Chondrocyte (in vitro differentiated cells): ENCODE measurements at regions not wholly inside any gene's neighbourhood (a gene's known extent, or its start where the extent isn't known, plus 50 kb on each side); places are given as distances from the start of the nearest gene placed in this dataset.

ENCODE experiments used
- DNase-seq: peaks from one replicate; pipeline ENCODE4 v3.0.0; 2021; ENCODE audit warnings: mixed read lengths, low spot score
- H3K27ac Mint-ChIP-seq: one replicate; pipeline ENCODE4 v1.8.0; 2021; ENCODE audit warnings: mild to moderate bottlenecking, moderate library complexity, mixed read lengths; ENCODE audit not compliant: unreplicated experiment
- H3K27me3 Mint-ChIP-seq: 2 replicates; pipeline ENCODE4 v1.8.0; 2021; ENCODE audit warnings: low read depth, mixed read lengths
- H3K36me3 Mint-ChIP-seq: 2 replicates; pipeline ENCODE4 v1.8.0; 2021; ENCODE audit warnings: low read depth, mixed read lengths
- H3K4me1 Mint-ChIP-seq: 2 replicates; pipeline ENCODE4 v1.8.0; 2021; ENCODE audit warnings: low read depth, mild to moderate bottlenecking, mixed read lengths
- H3K4me3 Mint-ChIP-seq: one replicate; pipeline ENCODE4 v1.8.0; 2021; ENCODE audit warnings: mild to moderate bottlenecking, moderate library complexity, mixed read lengths; ENCODE audit not compliant: unreplicated experiment
- H3K9me3 Mint-ChIP-seq: 2 replicates; pipeline ENCODE4 v1.8.0; 2021; ENCODE audit warnings: low read depth, mixed read lengths
- CTCF ChIP-seq: fragments of 200-600 bp; sonication (generic); IDR thresholded peaks from 2 replicates; pipeline ENCODE4 v1.5.0; 2021; ENCODE audit warnings: antibody characterized with exemption, mild to moderate bottlenecking, moderate library complexity

DNA sequence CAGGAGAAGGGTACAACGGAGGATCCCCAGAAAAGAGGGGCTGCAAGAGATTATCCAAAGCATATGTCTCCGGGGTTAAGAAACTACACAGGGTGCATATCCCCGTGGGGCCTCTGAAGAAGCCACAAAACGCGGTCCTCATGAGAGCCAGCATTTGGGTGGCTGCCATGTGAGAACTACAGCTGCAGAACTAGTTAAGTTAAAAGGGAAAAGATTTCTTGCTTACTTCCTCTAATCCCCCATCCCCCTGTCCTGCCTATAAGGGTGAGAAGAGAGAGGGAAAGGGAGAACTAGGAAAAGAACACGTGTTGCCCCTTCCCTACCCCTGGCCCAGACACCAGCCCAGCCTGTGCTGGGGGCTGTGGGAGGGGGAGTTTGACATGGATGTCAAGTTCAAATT, 70.4 kb upstream of the PCSK6 start:
- peaks cover 18% of the 10 kb centered on the region for H3K27me3 Mint-ChIP-seq
- no peak overlapping the region for H3K4me3 Mint-ChIP-seq
- peaks cover 2% of the 10 kb centered on the region for H3K4me1 Mint-ChIP-seq
- DNase-seq: no peak
- no peak for TF ChIP-seq CTCF
- H3K27ac Mint-ChIP-seq: no peak overlapping the region
- no peaks in the 10 kb centered on the region for H3K9me3 Mint-ChIP-seq
- no peaks in the 10 kb centered on the region for H3K36me3 Mint-ChIP-seq

DNA sequence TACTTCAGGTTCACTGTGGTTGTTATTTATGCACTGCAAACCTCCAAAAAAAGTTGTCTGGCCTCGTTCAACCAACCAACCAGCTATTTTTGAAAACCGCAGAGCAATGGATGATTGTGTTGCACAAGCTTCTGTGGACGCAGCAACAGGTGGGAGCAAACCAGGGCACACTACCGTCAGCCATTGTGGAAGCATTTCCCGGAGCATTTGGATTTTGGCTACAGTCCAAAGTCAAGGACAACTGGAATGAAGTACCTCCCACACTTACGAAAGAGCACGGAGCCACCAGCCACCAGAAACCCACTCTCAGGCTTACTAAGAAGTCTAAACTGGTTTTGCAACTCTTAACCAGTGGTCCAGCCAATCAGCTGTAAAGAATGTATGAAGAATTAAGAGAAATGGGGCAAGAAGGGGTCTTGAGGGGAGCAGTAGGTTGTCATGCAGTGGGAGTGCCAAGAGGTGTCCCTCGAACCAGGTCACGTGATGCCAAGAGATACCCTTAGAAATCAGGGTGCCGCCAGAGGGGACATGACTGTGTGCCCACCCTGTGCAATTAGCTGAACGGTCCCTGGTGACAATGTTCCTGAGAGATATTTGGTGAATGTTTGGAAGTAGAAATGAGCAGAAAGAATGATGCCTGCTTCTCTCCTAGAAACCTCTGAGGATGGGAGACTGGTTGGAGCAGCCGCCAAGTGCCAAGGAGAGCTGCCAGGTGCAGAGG, 68.9 kb upstream of the PCSK6 start:
- no peak for TF ChIP-seq CTCF
- Mint-ChIP-seq H3K9me3 (no peaks in the 10 kb centered on the region), H3K4me3 (no peak overlapping the region), H3K27ac (no peak overlapping the region), H3K4me1 (peaks cover 9% of the 10 kb centered on the region), H3K27me3 (peaks cover 18% of the 10 kb centered on the region), H3K36me3 (no peaks in the 10 kb centered on the region)
- DNase-seq: no peak

DNA sequence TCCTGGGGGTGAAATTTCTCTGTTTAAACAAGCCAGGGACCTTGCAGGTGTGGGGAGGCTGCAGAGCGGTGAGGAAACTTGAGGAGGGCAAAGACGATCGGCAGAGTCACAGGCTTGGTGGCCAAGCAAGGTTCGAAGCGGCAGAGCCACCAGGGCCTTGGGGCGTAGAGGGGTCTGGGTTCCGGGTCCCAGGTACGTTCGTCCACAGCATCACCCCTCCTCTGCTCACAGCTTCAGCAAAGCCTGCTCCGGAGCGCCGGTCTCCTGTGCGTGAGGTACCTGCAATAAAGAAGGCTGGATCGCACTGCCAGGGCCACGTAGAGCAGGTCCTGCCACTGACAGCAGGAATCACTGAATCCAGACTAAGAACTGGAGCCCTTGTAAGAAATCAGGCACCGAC, 66.8 kb upstream of the PCSK6 start:
- H3K27ac Mint-ChIP-seq: no peak overlapping the region
- DNase-seq: no peak
- H3K36me3 Mint-ChIP-seq: no peaks in the 10 kb centered on the region
- peaks cover 9% of the 10 kb centered on the region for H3K4me1 Mint-ChIP-seq
- H3K4me3 Mint-ChIP-seq: no peak overlapping the region
- no peak for TF ChIP-seq CTCF
- peaks cover 21% of the 10 kb centered on the region for H3K27me3 Mint-ChIP-seq
- H3K9me3 Mint-ChIP-seq: no peaks in the 10 kb centered on the region

- Mint-ChIP-seq H3K9me3 (no peaks in the 10 kb centered on the region), H3K27ac (no peak overlapping the region), H3K36me3 (no peaks in the 10 kb centered on the region), H3K4me3 (no peak overlapping the region), H3K4me1 (peaks cover 9% of the 10 kb centered on the region), H3K27me3 (peaks cover 28% of the 10 kb centered on the region)
- no peak for TF ChIP-seq CTCF
- no peak for DNase-seq
These were observed 64.8 kb upstream of the PCSK6 start for GRCh38 chr15:101554115-101554915.

DNA sequence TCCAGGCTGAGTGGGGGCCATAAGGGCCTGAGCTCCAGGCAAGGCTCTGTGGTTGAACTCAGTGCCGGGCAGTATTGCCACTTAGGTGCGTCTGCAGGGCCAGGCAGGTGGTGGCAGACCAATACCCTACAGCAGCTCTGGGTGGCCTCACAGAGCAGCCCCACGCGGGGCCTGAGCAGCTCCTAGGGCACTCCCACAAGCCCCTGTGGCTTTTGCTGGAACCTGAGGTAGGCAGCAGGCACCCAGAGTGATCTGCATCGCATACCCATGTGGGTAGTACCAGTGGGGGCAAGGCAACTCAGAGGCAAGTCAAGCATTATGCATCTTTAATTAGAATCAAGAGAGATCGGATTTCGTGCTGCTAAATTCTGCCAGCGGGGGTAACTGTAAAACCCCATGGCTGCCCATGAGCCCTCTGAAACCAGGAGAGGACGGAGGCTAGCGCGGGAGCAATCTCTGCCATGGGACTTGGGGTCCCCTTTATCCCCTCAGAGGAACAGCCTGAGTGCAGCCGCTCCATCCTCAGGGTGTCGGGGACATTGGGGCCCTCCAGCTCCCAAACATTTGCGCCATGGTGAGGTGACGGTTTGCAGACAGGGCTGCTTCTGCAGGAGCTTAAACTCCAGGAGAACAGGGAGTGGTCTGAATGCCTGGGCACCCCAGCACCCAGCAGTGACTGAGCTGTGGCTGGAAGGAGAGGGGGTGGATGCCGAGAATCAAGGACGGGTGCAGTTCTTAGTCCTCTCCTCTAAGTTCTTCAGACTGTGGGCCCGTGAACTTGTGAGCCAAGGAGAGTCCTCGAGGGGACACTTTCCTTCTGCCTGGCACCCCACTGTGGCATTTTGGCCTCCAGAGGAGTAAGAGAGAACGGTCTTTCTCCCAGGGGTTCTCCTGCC, 62.4 kb upstream of the PCSK6 start:
- TF ChIP-seq CTCF: no peak
- peaks cover 33% of the 10 kb centered on the region for H3K27me3 Mint-ChIP-seq
- H3K36me3 Mint-ChIP-seq: no peaks in the 10 kb centered on the region
- H3K9me3 Mint-ChIP-seq: peaks cover 4% of the 10 kb centered on the region
- no peak overlapping the region for H3K27ac Mint-ChIP-seq
- H3K4me1 Mint-ChIP-seq: peaks cover 9% of the 10 kb centered on the region
- H3K4me3 Mint-ChIP-seq: no peak overlapping the region
- no peak for DNase-seq
